SU-DHL-6 (cell line): ENCODE measurements at regions not wholly inside any gene's neighbourhood (a gene's known extent, or its start where the extent isn't known, plus 50 kb on each side); places are given as distances from the start of the nearest gene placed in this dataset.

Experiments used
- CTCF ChIP-seq: fragments of 200-600 bp; sonication (generic); IDR thresholded peaks from one replicate; pipeline ENCODE4 v1.5.1; 2017; ENCODE audit warnings: antibody characterized with exemption, mild to moderate bottlenecking, low read length, moderate library complexity; ENCODE audit not compliant: insufficient read depth, poor library complexity, severe bottlenecking
- EZH2phosphoT487 ChIP-seq: fragments of 200-600 bp; sonication (generic), shearing (Covaris generic); conservative IDR thresholded peaks from 2 replicates; pipeline ENCODE4 v1.6.1; 2018; ENCODE audit warnings: mild to moderate bottlenecking, antibody characterized with exemption, low read length, moderate library complexity, mixed read lengths

GRCh38 chr1:204799630-204800029 is 71.0 kb upstream of the NFASC start:
- TF ChIP-seq CTCF (no peak), EZH2phosphoT487 (no peak)
